ENCODE measurements at regions not wholly inside any gene's neighbourhood (a gene's known extent, or its start where the extent isn't known, plus 50 kb on each side); places are given as distances from the start of the nearest gene placed in this dataset.

DNA sequence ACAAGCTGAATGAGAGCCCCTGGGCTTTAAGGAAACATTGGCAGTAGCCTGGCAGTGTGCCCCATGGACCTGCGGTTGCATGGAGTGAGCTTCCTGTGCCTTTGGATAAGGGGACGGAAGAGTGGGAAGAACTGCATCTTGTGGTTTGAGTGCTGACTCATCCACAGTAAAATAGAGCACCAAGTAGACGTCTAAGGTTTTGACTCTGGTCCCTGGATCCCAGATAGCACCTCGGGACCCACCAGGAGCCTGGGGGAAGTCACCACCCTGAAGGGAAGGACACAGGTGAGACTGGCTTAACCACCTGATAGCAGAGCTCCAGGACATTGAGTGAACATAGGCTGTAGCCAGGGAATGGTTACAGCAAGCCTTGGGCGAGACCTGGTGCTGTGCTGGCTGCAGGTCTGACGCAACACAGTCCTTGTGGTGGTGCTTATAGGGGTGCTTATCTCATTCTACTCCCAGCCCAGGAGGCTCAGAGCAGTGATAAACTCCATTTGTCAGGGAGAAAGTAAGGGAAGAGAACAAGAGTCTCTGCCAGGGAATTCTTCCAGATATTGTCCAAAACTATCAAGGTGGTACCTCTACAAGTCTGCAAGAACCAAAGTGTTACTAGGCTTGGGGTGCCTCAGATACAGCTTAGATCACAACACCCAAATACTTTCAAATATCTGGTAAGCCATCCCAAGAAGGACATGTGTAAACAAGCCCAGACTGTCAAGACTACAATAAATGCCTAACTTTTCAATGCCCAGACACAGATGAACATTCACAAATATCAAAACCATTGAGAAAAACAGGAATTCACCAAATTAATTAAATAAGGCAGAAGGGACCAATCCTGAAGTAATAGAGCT is 123.6 kb upstream of the TET2 start:
- no peak overlapping the region for H3K4me3 ChIP-seq (ENCODE audit: low read depth, low read length, poor library complexity, severe bottlenecking)
- TF ChIP-seq, protein P1, sequence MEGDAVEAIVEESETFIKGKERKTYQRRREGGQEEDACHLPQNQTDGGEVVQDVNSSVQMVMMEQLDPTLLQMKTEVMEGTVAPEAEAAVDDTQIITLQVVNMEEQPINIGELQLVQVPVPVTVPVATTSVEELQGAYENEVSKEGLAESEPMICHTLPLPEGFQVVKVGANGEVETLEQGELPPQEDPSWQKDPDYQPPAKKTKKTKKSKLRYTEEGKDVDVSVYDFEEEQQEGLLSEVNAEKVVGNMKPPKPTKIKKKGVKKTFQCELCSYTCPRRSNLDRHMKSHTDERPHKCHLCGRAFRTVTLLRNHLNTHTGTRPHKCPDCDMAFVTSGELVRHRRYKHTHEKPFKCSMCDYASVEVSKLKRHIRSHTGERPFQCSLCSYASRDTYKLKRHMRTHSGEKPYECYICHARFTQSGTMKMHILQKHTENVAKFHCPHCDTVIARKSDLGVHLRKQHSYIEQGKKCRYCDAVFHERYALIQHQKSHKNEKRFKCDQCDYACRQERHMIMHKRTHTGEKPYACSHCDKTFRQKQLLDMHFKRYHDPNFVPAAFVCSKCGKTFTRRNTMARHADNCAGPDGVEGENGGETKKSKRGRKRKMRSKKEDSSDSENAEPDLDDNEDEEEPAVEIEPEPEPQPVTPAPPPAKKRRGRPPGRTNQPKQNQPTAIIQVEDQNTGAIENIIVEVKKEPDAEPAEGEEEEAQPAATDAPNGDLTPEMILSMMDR (conservative IDR thresholded peaks at IDR 0.05; ENCODE audit: low read length), result no peak
- no peak for TF ChIP-seq EZH2phosphoT487 (IDR thresholded peaks at IDR 0.05; ENCODE audit: borderline replicate concordance, low read depth, low read length)
- no peak overlapping the region for H2AFZ ChIP-seq (ENCODE audit: low read length)
- H4K20me1 ChIP-seq (ENCODE audit: insufficient read depth, low read length), result no peaks in the 10 kb centered on the region
- H3K4me1 ChIP-seq (ENCODE audit: insufficient read depth, low read length, poor library complexity, severe bottlenecking), result no peaks in the 10 kb centered on the region
- DNase-seq (ENCODE audit: low spot score), result no peak
- no peaks in the 10 kb centered on the region for H3K9me2 ChIP-seq (ENCODE audit: insufficient read depth, low read length)
- no peaks in the 10 kb centered on the region for H3K36me3 ChIP-seq (ENCODE audit: insufficient read depth, low read length)
- no peak overlapping the region for H3K4me2 ChIP-seq (ENCODE audit: low read length)
- no peaks in the 10 kb centered on the region for H3K9me3 ChIP-seq (ENCODE audit: low read length)
- intact Hi-C loops (cut with micrococcal nuclease; ENCODE audit: unreplicated experiment), result no loop called here
- ChIA-PET POLR2A (no interaction called here), CTCF (ENCODE audit: unreplicated experiment) (no interaction called here)
- BruUV-seq (replicated peaks), result no TSS peak
- H3K79me2 ChIP-seq (ENCODE audit: insufficient read depth, low read depth, low read length), result no peaks in the 10 kb centered on the region
- no peak overlapping the region for H3K27ac ChIP-seq (ENCODE audit: low read depth, low read length, poor library complexity, severe bottlenecking)

- Histone ChIP-seq H3K9me2 (ENCODE audit: insufficient read depth, low read length) (no peaks in the 10 kb centered on the region), H3K4me3 (ENCODE audit: low read depth, low read length, poor library complexity, severe bottlenecking) (no peak overlapping the region), H3K4me1 (ENCODE audit: insufficient read depth, low read length, poor library complexity, severe bottlenecking) (no peaks in the 10 kb centered on the region), H3K36me3 (ENCODE audit: insufficient read depth, low read length) (no peaks in the 10 kb centered on the region), H4K20me1 (ENCODE audit: insufficient read depth, low read length) (no peaks in the 10 kb centered on the region), H3K4me2 (ENCODE audit: low read length) (no peak overlapping the region), H3K27ac (ENCODE audit: low read depth, low read length, poor library complexity, severe bottlenecking) (no peak overlapping the region), H2AFZ (ENCODE audit: low read length) (no peak overlapping the region), H3K9me3 (ENCODE audit: low read length) (no peaks in the 10 kb centered on the region), H3K79me2 (ENCODE audit: insufficient read depth, low read depth, low read length) (no peaks in the 10 kb centered on the region)
- CTCF ChIA-PET (ENCODE audit: unreplicated experiment), result no interaction called here
- intact Hi-C loops (cut with micrococcal nuclease; ENCODE audit: unreplicated experiment), result no loop called here
- no peak for DNase-seq (ENCODE audit: low spot score)
- POLR2A ChIA-PET, result no interaction called here
- TF ChIP-seq, protein P1 (conservative IDR thresholded peaks at IDR 0.05; ENCODE audit: low read length), result no peak
- TF ChIP-seq EZH2phosphoT487 (IDR thresholded peaks at IDR 0.05; ENCODE audit: borderline replicate concordance, low read depth, low read length), result no peak
- BruUV-seq (replicated peaks), result no TSS peak
Measured at GRCh38 chr4:105023668-105024055, 123.0 kb upstream of the TET2 start.

GRCh38 chr4:105025263-105026017 is 121.2 kb upstream of the TET2 start:
- Histone ChIP-seq H4K20me1 (ENCODE audit: insufficient read depth, low read length) (no peaks in the 10 kb centered on the region), H2AFZ (ENCODE audit: low read length) (no peak overlapping the region), H3K79me2 (ENCODE audit: insufficient read depth, low read depth, low read length) (no peaks in the 10 kb centered on the region), H3K9me2 (ENCODE audit: insufficient read depth, low read length) (no peaks in the 10 kb centered on the region), H3K36me3 (ENCODE audit: insufficient read depth, low read length) (no peaks in the 10 kb centered on the region), H3K4me2 (ENCODE audit: low read length) (no peak overlapping the region), H3K9me3 (ENCODE audit: low read length) (no peaks in the 10 kb centered on the region), H3K27ac (ENCODE audit: low read depth, low read length, poor library complexity, severe bottlenecking) (no peak overlapping the region), H3K4me3 (ENCODE audit: low read depth, low read length, poor library complexity, severe bottlenecking) (no peak overlapping the region), H3K4me1 (ENCODE audit: insufficient read depth, low read length, poor library complexity, severe bottlenecking) (no peaks in the 10 kb centered on the region)
- no peak for DNase-seq (ENCODE audit: low spot score)
- no TSS peak for BruUV-seq (replicated peaks)
- ChIA-PET CTCF (ENCODE audit: unreplicated experiment) (no interaction called here), POLR2A (no interaction called here)
- intact Hi-C loops (cut with micrococcal nuclease; ENCODE audit: unreplicated experiment), result no loop called here
- TF ChIP-seq, protein P1 (conservative IDR thresholded peaks at IDR 0.05; ENCODE audit: low read length), result no peak
- TF ChIP-seq EZH2phosphoT487 (IDR thresholded peaks at IDR 0.05; ENCODE audit: borderline replicate concordance, low read depth, low read length), result no peak
